Mesenchymal stem cell (in vitro differentiated cells and primary cell): ENCODE measurements at regions not wholly inside any gene's neighbourhood (a gene's known extent, or its start where the extent isn't known, plus 50 kb on each side); places are given as distances from the start of the nearest gene placed in this dataset.

Source experiments
- DNase-seq: peaks from one replicate; pipeline ENCODE4 v3.0.0-alpha.2; 2013
- H2AFZ ChIP-seq: one replicate; pipeline ENCODE4 v1.6.1; 2013; ENCODE audit warnings: low read depth, mild to moderate bottlenecking, control low read depth, inconsistent platforms, low read length, moderate library complexity
- H2AK5ac ChIP-seq: 2 replicates; pipeline ENCODE4 v1.6.1; 2013; ENCODE audit warnings: low read length, moderate library complexity, mild to moderate bottlenecking, inconsistent platforms; ENCODE audit not compliant: severe bottlenecking
- H2BK120ac ChIP-seq: one replicate; pipeline ENCODE4 v1.6.1; 2013; ENCODE audit warnings: low read depth, mild to moderate bottlenecking, inconsistent platforms, low read length, moderate library complexity
- H2BK12ac ChIP-seq, 2 experiments: one replicate each; pipeline ENCODE4 v1.6.1; 2013; ENCODE audit warnings: inconsistent platforms in 2 of 2, low read length in 2 of 2, mild to moderate bottlenecking in 2 of 2, moderate library complexity in 2 of 2, control low read depth in 1 of 2
- H2BK15ac ChIP-seq: one replicate; pipeline ENCODE4 v1.6.1; 2013; ENCODE audit warnings: mild to moderate bottlenecking, low read depth, inconsistent platforms; ENCODE audit not compliant: poor library complexity, severe bottlenecking
- H2BK5ac ChIP-seq: 2 replicates; pipeline ENCODE4 v1.6.1; 2013; ENCODE audit warnings: low read depth, mild to moderate bottlenecking, low read length, control low read depth, inconsistent platforms; ENCODE audit not compliant: poor library complexity, severe bottlenecking
- H3K14ac ChIP-seq, 2 experiments: one replicate each; pipeline ENCODE4 v1.6.1; 2013; ENCODE audit warnings: inconsistent platforms in 2 of 2, low read length in 2 of 2, control low read depth in 1 of 2, mild to moderate bottlenecking in 1 of 2, moderate library complexity in 1 of 2
- H3K18ac ChIP-seq, 2 experiments: one replicate each; pipeline ENCODE4 v1.6.1; 2013; ENCODE audit warnings: inconsistent platforms in 2 of 2, low read length in 2 of 2, control low read depth in 1 of 2, low read depth in 1 of 2, mild to moderate bottlenecking in 1 of 2
- H3K23ac ChIP-seq, 2 experiments: one replicate each; pipeline ENCODE4 v1.6.1; 2013; ENCODE audit warnings: inconsistent platforms in 2 of 2, low read length in 2 of 2, mild to moderate bottlenecking in 2 of 2, moderate library complexity in 2 of 2, control low read depth in 1 of 2
- H3K27ac ChIP-seq: 2 replicates; pipeline ENCODE4 v1.5.1; 2013; ENCODE audit warnings: mild to moderate bottlenecking, moderate library complexity, low read length, control low read depth, inconsistent platforms; ENCODE audit not compliant: poor library complexity, severe bottlenecking
- H3K27me3 ChIP-seq, 2 experiments: 2 replicates each; pipeline versions ENCODE4 v1.6.1 to v1.7.0; 2013; ENCODE audit warnings: low read length in 2 of 2, mild to moderate bottlenecking in 2 of 2, moderate library complexity in 2 of 2, control low read depth in 1 of 2, inconsistent platforms in 1 of 2; ENCODE audit not compliant: control insufficient read depth in 1 of 2, insufficient read depth in 1 of 2
- H3K36me3 ChIP-seq, 2 experiments: 2 replicates each; pipeline versions ENCODE4 v1.6.1 to v1.7.0; 2013; ENCODE audit warnings: low read length in 2 of 2, control low read depth in 1 of 2, inconsistent platforms in 1 of 2, low read depth in 1 of 2, mild to moderate bottlenecking in 1 of 2; ENCODE audit not compliant: insufficient read depth in 2 of 2, control insufficient read depth in 1 of 2
- H3K4ac ChIP-seq, 2 experiments: one replicate each; pipeline ENCODE4 v1.6.1; 2013; ENCODE audit warnings: inconsistent platforms in 2 of 2, low read length in 2 of 2, mild to moderate bottlenecking in 2 of 2, moderate library complexity in 2 of 2, control low read depth in 1 of 2, low read depth in 1 of 2
- H3K4me1 ChIP-seq: 2 replicates; pipeline ENCODE4 v1.6.1; 2013; ENCODE audit warnings: low read depth, low read length, control low read depth; ENCODE audit not compliant: control insufficient read depth, insufficient read depth
- H3K4me2 ChIP-seq: 2 replicates; pipeline ENCODE4 v1.6.1; 2013; ENCODE audit warnings: low read length, mild to moderate bottlenecking, inconsistent platforms; ENCODE audit not compliant: poor library complexity, severe bottlenecking
- H3K4me3 ChIP-seq, 2 experiments: 2 replicates each; pipeline versions ENCODE4 v1.5.1 to v1.7.0; 2013; ENCODE audit warnings: low read length in 2 of 2, mild to moderate bottlenecking in 2 of 2, control low read depth in 1 of 2, low read depth in 1 of 2; ENCODE audit not compliant: insufficient read depth in 1 of 2
- H3K79me1 ChIP-seq: replicated peaks from 2 replicates; pipeline ENCODE4 v1.6.1; 2013; ENCODE audit warnings: mild to moderate bottlenecking, control low read depth, low read length, inconsistent platforms; ENCODE audit not compliant: poor library complexity, severe bottlenecking
- H3K9ac ChIP-seq: 2 replicates; pipeline ENCODE4 v1.7.0; 2013; ENCODE audit warnings: mild to moderate bottlenecking, low read length, moderate library complexity
- H3K9me3 ChIP-seq: 2 replicates; pipeline ENCODE4 v1.7.0; 2013; ENCODE audit warnings: mild to moderate bottlenecking, low read length; ENCODE audit not compliant: control insufficient read depth
- H4K8ac ChIP-seq: one replicate; pipeline ENCODE4 v1.6.1; 2013; ENCODE audit warnings: inconsistent platforms, mild to moderate bottlenecking, low read length, moderate library complexity
- H4K91ac ChIP-seq: one replicate; pipeline ENCODE4 v1.6.1; 2013; ENCODE audit warnings: mild to moderate bottlenecking, low read length, inconsistent platforms
- WGBS: methylation state at CpG from one replicate; pipeline ENCODE4 v1.1.7; 2013; ENCODE audit warnings: mixed read lengths; 5-methylcytosine and 5-hydroxymethylcytosine counted together

DNA sequence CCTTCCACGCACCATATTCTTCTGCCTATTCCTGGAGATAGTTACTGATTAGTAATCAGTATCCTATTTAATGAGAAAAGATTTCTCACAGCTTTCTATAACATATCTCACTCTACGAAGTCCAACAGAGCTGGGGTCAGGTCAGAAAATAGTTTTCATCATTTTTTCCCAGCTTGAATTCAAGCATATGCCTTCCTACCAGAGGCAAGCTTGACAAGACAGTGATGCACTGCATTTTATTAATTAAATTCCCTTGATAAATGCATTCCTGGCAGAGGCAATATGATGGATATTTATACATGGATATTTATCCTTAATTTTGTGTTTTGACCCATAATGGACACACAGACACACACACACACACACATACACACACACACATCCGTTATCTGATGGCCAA lies 961.4 kb downstream of the EPHA3 start:
- H3K4me1 ChIP-seq: no peaks in the 10 kb centered on the region
- no peak overlapping the region for H2BK15ac ChIP-seq
- no peaks in the 10 kb centered on the region for H3K36me3 ChIP-seq
- no peak overlapping the region for H3K23ac ChIP-seq
- no peak overlapping the region for H3K4ac ChIP-seq
- no peak overlapping the region for H2BK12ac ChIP-seq
- no peak overlapping the region for H2BK120ac ChIP-seq
- H4K91ac ChIP-seq: no peak overlapping the region
- H3K4me3 ChIP-seq: no peak overlapping the region
- 86% methylated on average over 2 of the region's 3 CpGs for WGBS
- no peak overlapping the region for H4K8ac ChIP-seq
- H3K9me3 ChIP-seq: no peaks in the 10 kb centered on the region
- no peak overlapping the region for H2AK5ac ChIP-seq
- H3K4me2 ChIP-seq: no peak overlapping the region
- no peak overlapping the region for H3K18ac ChIP-seq
- H3K27ac ChIP-seq: no peak overlapping the region
- no peaks in the 10 kb centered on the region for H3K79me1 ChIP-seq
- H3K27me3 ChIP-seq: no peaks in the 10 kb centered on the region
- no peak overlapping the region for H2BK5ac ChIP-seq
- no peak overlapping the region for H3K9ac ChIP-seq
- no peak overlapping the region for H2AFZ ChIP-seq
- H3K14ac ChIP-seq: no peak overlapping the region
- DNase-seq: no peak

- Histone ChIP-seq H2BK15ac (no peak overlapping the region), H3K27me3 (no peaks in the 10 kb centered on the region), H2AFZ (no peak overlapping the region), H2BK5ac (no peak overlapping the region), H2AK5ac (no peak overlapping the region), H4K91ac (no peak overlapping the region), H3K23ac (no peak overlapping the region), H3K4me2 (no peak overlapping the region), H2BK12ac (no peak overlapping the region), H3K14ac (no peak overlapping the region), H3K79me1 (no peaks in the 10 kb centered on the region), H3K9ac (no peak overlapping the region), H3K4ac (no peak overlapping the region), H3K4me1 (no peaks in the 10 kb centered on the region), H2BK120ac (no peak overlapping the region), H3K9me3 (no peaks in the 10 kb centered on the region), H4K8ac (no peak overlapping the region), H3K27ac (no peak overlapping the region), H3K4me3 (no peak overlapping the region), H3K18ac (no peak overlapping the region), H3K36me3 (no peaks in the 10 kb centered on the region)
- no peak for DNase-seq
- WGBS: no CpG with 5 or more reads among the region's 1 CpG
Observed at GRCh38 chr3:90069748-90070147, 962.3 kb downstream of the EPHA3 start.

GRCh38 chr3:90076136-90076535 lies 968.7 kb downstream of the EPHA3 start:
- no peak overlapping the region for H3K4ac ChIP-seq
- no peak overlapping the region for H2BK12ac ChIP-seq
- no peak overlapping the region for H3K4me3 ChIP-seq
- H3K27ac ChIP-seq: no peak overlapping the region
- H3K36me3 ChIP-seq: no peaks in the 10 kb centered on the region
- H2BK120ac ChIP-seq: no peak overlapping the region
- H3K23ac ChIP-seq: no peak overlapping the region
- no peak overlapping the region for H2AK5ac ChIP-seq
- no peaks in the 10 kb centered on the region for H3K27me3 ChIP-seq
- no peak overlapping the region for H2AFZ ChIP-seq
- H2BK15ac ChIP-seq: no peak overlapping the region
- no peak overlapping the region for H2BK5ac ChIP-seq
- no peak overlapping the region for H4K8ac ChIP-seq
- no peak overlapping the region for H4K91ac ChIP-seq
- DNase-seq: no peak
- H3K4me2 ChIP-seq: no peak overlapping the region
- H3K9me3 ChIP-seq: no peaks in the 10 kb centered on the region
- H3K79me1 ChIP-seq: no peaks in the 10 kb centered on the region
- no peak overlapping the region for H3K14ac ChIP-seq
- no peak overlapping the region for H3K18ac ChIP-seq
- H3K4me1 ChIP-seq: no peaks in the 10 kb centered on the region
- H3K9ac ChIP-seq: no peak overlapping the region

- H3K23ac ChIP-seq: no peak overlapping the region
- H2BK12ac ChIP-seq: no peak overlapping the region
- no peaks in the 10 kb centered on the region for H3K27me3 ChIP-seq
- no peak overlapping the region for H3K9ac ChIP-seq
- no peak overlapping the region for H2AK5ac ChIP-seq
- no peaks in the 10 kb centered on the region for H3K4me1 ChIP-seq
- H3K4me2 ChIP-seq: no peak overlapping the region
- no peak overlapping the region for H3K14ac ChIP-seq
- H2BK15ac ChIP-seq: no peak overlapping the region
- H3K4me3 ChIP-seq: no peak overlapping the region
- no peak overlapping the region for H4K8ac ChIP-seq
- no peak overlapping the region for H2AFZ ChIP-seq
- no peak overlapping the region for H3K18ac ChIP-seq
- no peaks in the 10 kb centered on the region for H3K9me3 ChIP-seq
- no peak for DNase-seq
- H3K4ac ChIP-seq: no peak overlapping the region
- no peaks in the 10 kb centered on the region for H3K36me3 ChIP-seq
- no peak overlapping the region for H2BK5ac ChIP-seq
- no peak overlapping the region for H2BK120ac ChIP-seq
- H4K91ac ChIP-seq: no peak overlapping the region
- H3K27ac ChIP-seq: no peak overlapping the region
- no CpG with 5 or more reads among the region's 1 CpG for WGBS
- H3K79me1 ChIP-seq: no peaks in the 10 kb centered on the region
Observed at GRCh38 chr3:90080988-90081387, 973.6 kb downstream of the EPHA3 start.
